Liver (tissue), 8 donors: ENCODE measurements at regions not wholly inside any gene's neighbourhood (a gene's known extent, or its start where the extent isn't known, plus 50 kb on each side); places are given as distances from the start of the nearest gene placed in this dataset.

Experiments
- DNase-seq: peaks from one replicate; pipeline ENCODE4 v3.0.0-alpha.2; 2017; ENCODE audit warnings: low spot score
- H3K27ac ChIP-seq, 2 donors: one replicate each; pipeline ENCODE4 v1.7.0; 2013; ENCODE audit warnings: inconsistent platforms in 2 of 2, low read length in 2 of 2, control low read depth in 1 of 2, low read depth in 1 of 2, mild to moderate bottlenecking in 1 of 2
- H3K27me3 ChIP-seq, 4 donors: one replicate each; pipeline versions ENCODE4 v1.6.1 to v1.7.0; 2013; ENCODE audit warnings: low read length in 3 of 4, inconsistent platforms in 1 of 4, mild to moderate bottlenecking in 1 of 4, moderate library complexity in 1 of 4; ENCODE audit not compliant: control insufficient read depth in 4 of 4, insufficient read depth in 4 of 4
- H3K36me3 ChIP-seq, 4 donors: one replicate each; pipeline versions ENCODE4 v1.6.1 to v1.7.0; 2013; ENCODE audit warnings: low read length in 3 of 4, mild to moderate bottlenecking in 3 of 4, low read depth in 1 of 4, moderate library complexity in 1 of 4; ENCODE audit not compliant: control insufficient read depth in 4 of 4, insufficient read depth in 3 of 4
- H3K4me1 ChIP-seq, 4 donors: one replicate each; pipeline versions ENCODE4 v1.6.1 to v1.7.0; 2013; ENCODE audit warnings: low read length in 3 of 4, mild to moderate bottlenecking in 3 of 4, moderate library complexity in 1 of 4; ENCODE audit not compliant: control insufficient read depth in 4 of 4, insufficient read depth in 4 of 4
- H3K4me3 ChIP-seq, 3 donors: one replicate each; pipeline versions ENCODE4 v1.6.1 to v1.7.0; 2013; ENCODE audit warnings: low read length in 3 of 3, control low read depth in 1 of 3, low read depth in 1 of 3, mild to moderate bottlenecking in 1 of 3
- H3K9ac ChIP-seq, 2 donors: one replicate each; pipeline ENCODE4 v1.7.0; 2013; ENCODE audit warnings: low read length in 2 of 2, mild to moderate bottlenecking in 2 of 2, moderate library complexity in 2 of 2, control low read depth in 1 of 2, low read depth in 1 of 2
- H3K9me3 ChIP-seq, 4 donors: one replicate each; pipeline versions ENCODE4 v1.6.1 to v1.7.0; 2013; ENCODE audit warnings: low read length in 3 of 4; ENCODE audit not compliant: control insufficient read depth in 4 of 4
- ATF3 ChIP-seq: IDR thresholded peaks from 2 replicates; pipeline ENCODE4 v1.6.1; 2016; ENCODE audit warnings: antibody characterized with exemption
- CTCF ChIP-seq: fragments of 150-350 bp; IDR thresholded peaks from 2 replicates; pipeline ENCODE4 v1.5.1; 2017; ENCODE audit warnings: improper control_type of control experiment, low read depth, low read length; ENCODE audit not compliant: missing input control
- EGR1 ChIP-seq, 2 donors: IDR thresholded peaks; 2 replicates each; pipeline ENCODE4 v1.6.1; 2016 to 2018; ENCODE audit warnings: antibody characterized with exemption in 2 of 2, low read depth in 2 of 2
- FOXA2 ChIP-seq: IDR thresholded peaks from 2 replicates; pipeline ENCODE4 v1.6.1; 2016; ENCODE audit warnings: antibody characterized with exemption
- GABPA ChIP-seq, 2 donors: IDR thresholded peaks in 1 of 2; conservative IDR thresholded peaks in 1 of 2; 2 replicates each; pipeline ENCODE4 v1.6.1; 2016; ENCODE audit warnings: antibody characterized with exemption in 2 of 2, mild to moderate bottlenecking in 1 of 2, moderate library complexity in 1 of 2
- HNF4A ChIP-seq, 2 donors: conservative IDR thresholded peaks; 2 replicates each; pipeline ENCODE4 v1.6.1; 2016; ENCODE audit warnings: antibody characterized with exemption in 2 of 2, mild to moderate bottlenecking in 2 of 2
- HNF4G ChIP-seq: IDR thresholded peaks from 2 replicates; pipeline ENCODE4 v1.6.1; 2016; ENCODE audit warnings: antibody characterized with exemption
- MAX ChIP-seq: IDR thresholded peaks from 2 replicates; pipeline ENCODE4 v1.6.1; 2016; ENCODE audit warnings: antibody characterized with exemption
- RAD21 ChIP-seq, 2 donors: IDR thresholded peaks; 2 replicates each; pipeline ENCODE4 v1.6.1; 2016; ENCODE audit warnings: antibody characterized with exemption in 2 of 2, mild to moderate bottlenecking in 2 of 2
- REST ChIP-seq: IDR thresholded peaks from 2 replicates; pipeline ENCODE4 v1.6.1; 2016; ENCODE audit warnings: antibody characterized with exemption, mild to moderate bottlenecking
- RXRA ChIP-seq, 2 donors: IDR thresholded peaks; 2 replicates each; pipeline ENCODE4 v1.6.1; 2017 to 2018; ENCODE audit warnings: antibody characterized with exemption in 2 of 2, mild to moderate bottlenecking in 1 of 2
- TAF1 ChIP-seq: conservative IDR thresholded peaks from 2 replicates; pipeline ENCODE4 v1.6.1; 2016; ENCODE audit warnings: antibody characterized with exemption, mild to moderate bottlenecking
- ZBTB33 ChIP-seq: IDR thresholded peaks from 2 replicates; pipeline ENCODE4 v1.6.1; 2016; ENCODE audit warnings: antibody characterized with exemption
- WGBS: extraction: QIAGEN DNeasy Blood & Tissue Kit; methylation state at CpG from one replicate; pipeline ENCODE4 v1.1.7; 2013; 5-methylcytosine and 5-hydroxymethylcytosine counted together
- donor health status: healthy.
- donor health status: healthy.
- donor health status: healthy.
- donor health status: healthy.
- donor health status: healthy.

- Histone ChIP-seq H3K9me3 (no peaks in the 10 kb centered on the region), H3K9ac (no peak overlapping the region), H3K27ac (no peak overlapping the region), H3K4me1 (no peaks in the 10 kb centered on the region), H3K36me3 (no peaks in the 10 kb centered on the region), H3K27me3 (peaks cover 0 to 2% (median 0%) of the 10 kb centered on the region in 4 donors), H3K4me3 (no peak overlapping the region)
- WGBS = 88% methylated on average over 3 of the region's 3 CpGs
- no peak for TF ChIP-seq EGR1 (IDR thresholded peaks at IDR 0.05; ENCODE audit: low read depth in 2 of 2)
- no peak for TF ChIP-seq GABPA (IDR thresholded peaks at IDR 0.05 in 1 of 2, conservative IDR thresholded peaks at IDR 0.05 in 1 of 2)
- TF ChIP-seq REST = no peak
- DNase-seq = no peak
Observed at GRCh38 chr22:47965896-47966295, 1203.4 kb downstream of the TBC1D22A start.

GRCh38 chr22:47965066-47965465 is 1202.6 kb downstream of the TBC1D22A start:
- TF ChIP-seq RXRA (IDR thresholded peaks at IDR 0.05) (no peak), ZBTB33 (no peak), TAF1 (no peak), FOXA2 (no peak), HNF4G (no peak)
- Histone ChIP-seq H3K27me3 (peaks cover 0 to 2% (median 0%) of the 10 kb centered on the region in 4 donors), H3K27ac (no peak overlapping the region), H3K9ac (no peak overlapping the region), H3K4me1 (no peaks in the 10 kb centered on the region), H3K9me3 (no peaks in the 10 kb centered on the region), H3K36me3 (no peaks in the 10 kb centered on the region), H3K4me3 (no peak overlapping the region)
- DNase-seq = no peak
- WGBS = 87% methylated on average over 6 of the region's 6 CpGs

GRCh38 chr22:47963660-47964059 is 1201.2 kb downstream of the TBC1D22A start:
- Histone ChIP-seq H3K36me3 (no peaks in the 10 kb centered on the region), H3K27me3 (peaks cover 0 to 2% (median 0%) of the 10 kb centered on the region in 4 donors), H3K27ac (no peak overlapping the region), H3K4me3 (no peak overlapping the region), H3K9me3 (peaks cover 0 to 3% (median 0%) of the 10 kb centered on the region in 4 donors), H3K4me1 (no peaks in the 10 kb centered on the region), H3K9ac (no peak overlapping the region)
- DNase-seq = no peak
- 73% methylated on average over 6 of the region's 6 CpGs for WGBS
- TF ChIP-seq ATF3 = no peak
- TF ChIP-seq HNF4A (conservative IDR thresholded peaks at IDR 0.05) = no peak
- no peak for TF ChIP-seq EGR1 (IDR thresholded peaks at IDR 0.05; ENCODE audit: low read depth in 2 of 2)
- no peak for TF ChIP-seq HNF4G
- TF ChIP-seq ZBTB33 = no peak
- no peak for TF ChIP-seq RXRA (IDR thresholded peaks at IDR 0.05)
- no peak for TF ChIP-seq RAD21 (IDR thresholded peaks at IDR 0.05)
- no peak for TF ChIP-seq CTCF
- TF ChIP-seq FOXA2 = no peak
- TF ChIP-seq MAX = no peak
- no peak for TF ChIP-seq GABPA (IDR thresholded peaks at IDR 0.05 in 1 of 2, conservative IDR thresholded peaks at IDR 0.05 in 1 of 2)
